B cell (primary cell): ENCODE measurements at regions not wholly inside any gene's neighbourhood (a gene's known extent, or its start where the extent isn't known, plus 50 kb on each side); places are given as distances from the start of the nearest gene placed in this dataset.

Source experiments
- ATAC-seq: fragments of 200-7000 bp; cut with Tn5 transposase; one replicate; pipeline ENCODE4 v1.10.0; 2021; ENCODE audit warnings: low read depth, mild to moderate bottlenecking, moderate number of reproducible peaks, moderate library complexity
- CTCF ChIA-PET: fragments of 350-600 bp; sonication (Branson Sonifier 250); formaldehyde crosslinking; loops from one replicate; lab custom pipeline; 2021; ENCODE audit warnings: antibody characterized with exemption, inconsistent platforms; lab: Charles Lee
- POLR2A ChIA-PET: fragments of 350-600 bp; sonication (Branson Sonifier 250); formaldehyde crosslinking; loops from one replicate; lab custom pipeline; 2021; ENCODE audit warnings: antibody characterized with exemption; lab: Charles Lee
- DNase-seq: peaks from one replicate; pipeline ENCODE4 v3.0.0; 2013
- H2AFZ ChIP-seq: 2 replicates; pipeline ENCODE4 v1.6.1; 2012; ENCODE audit warnings: mild to moderate bottlenecking, low read depth, low read length; ENCODE audit not compliant: insufficient read depth, poor library complexity, severe bottlenecking
- H3K27ac ChIP-seq, 2 donors: 1 replicate in 1 of 2; 2 replicates in 1 of 2; pipeline ENCODE4 v1.5.1; 2012 to 2013; ENCODE audit warnings: low read length in 2 of 2, mild to moderate bottlenecking in 2 of 2, moderate library complexity in 1 of 2
- H3K27me3 ChIP-seq, 4 experiments: fragments of 200-600 bp in 1 of 4; sonication (generic) in 1 of 4; replicated peaks in 1 of 4; 1 replicate in 2 of 4; 2 replicates in 2 of 4; pipeline versions ENCODE4 v1.6.1 to v1.7.0; 2013 to 2016; ENCODE audit warnings: low read length in 3 of 4, mild to moderate bottlenecking in 2 of 4, mixed read lengths in 1 of 4, moderate library complexity in 1 of 4; ENCODE audit not compliant: insufficient read depth in 4 of 4, control insufficient read depth in 3 of 4; ENCODE audit errors: control extremely low read depth in 1 of 4
- H3K36me3 ChIP-seq, 2 experiments: replicated peaks in 1 of 2; 1 replicate in 1 of 2; 2 replicates in 1 of 2; pipeline versions ENCODE4 v1.6.1 to v1.7.1; 2013; ENCODE audit warnings: low read length in 1 of 2; ENCODE audit not compliant: insufficient read depth in 2 of 2, control insufficient read depth in 1 of 2; ENCODE audit errors: control extremely low read depth in 1 of 2, extremely low read depth in 1 of 2
- H3K4me1 ChIP-seq, 2 donors: fragments of 200-600 bp in 1 of 2; sonication (generic) in 1 of 2; 1 replicate in 1 of 2; 2 replicates in 1 of 2; pipeline versions ENCODE4 v1.5.1 to v1.6.1; 2013 to 2017; ENCODE audit warnings: low read length in 2 of 2; ENCODE audit not compliant: control insufficient read depth in 2 of 2, insufficient read depth in 2 of 2
- H3K4me2 ChIP-seq: replicated peaks from 2 replicates; pipeline ENCODE3; 2012; ENCODE audit warnings: mild to moderate bottlenecking, low read depth, low read length; ENCODE audit not compliant: poor library complexity, severe bottlenecking
- H3K4me3 ChIP-seq, 5 experiments: fragments of 200-600 bp in 1 of 5; sonication (generic) in 1 of 5; 1 replicate in 3 of 5; 2 replicates in 2 of 5; pipeline versions ENCODE4 v1.5.1 to v1.7.0; 2011 to 2016; ENCODE audit warnings: low read length in 4 of 5, mild to moderate bottlenecking in 4 of 5, low read depth in 2 of 5, control low read depth in 1 of 5, moderate library complexity in 1 of 5; ENCODE audit not compliant: insufficient read depth in 1 of 5; ENCODE audit errors: control extremely low read depth in 1 of 5, extremely low read depth in 1 of 5
- H3K79me2 ChIP-seq: fragments of 200-600 bp; sonication (generic); one replicate; pipeline ENCODE4 v1.6.0; 2016; ENCODE audit warnings: low read length; ENCODE audit not compliant: control insufficient read depth, insufficient read depth
- H3K9ac ChIP-seq: fragments of 200-600 bp; sonication (generic); 2 replicates; pipeline ENCODE4 v1.6.1; 2017; ENCODE audit warnings: mild to moderate bottlenecking, low read length, moderate library complexity
- H3K9me3 ChIP-seq, 3 donors: one replicate each; pipeline versions ENCODE4 v1.6.1 to v1.7.1; 2013; ENCODE audit warnings: low read length in 2 of 3; ENCODE audit not compliant: control insufficient read depth in 2 of 3, insufficient read depth in 1 of 3; ENCODE audit errors: control extremely low read depth in 1 of 3
- H4K20me1 ChIP-seq: 2 replicates; pipeline ENCODE4 v1.6.0; 2012; ENCODE audit warnings: mild to moderate bottlenecking, low read length; ENCODE audit not compliant: insufficient read depth, control insufficient read depth, poor library complexity, severe bottlenecking
- H3K27ac Mint-ChIP-seq: one replicate; pipeline ENCODE4 v1.8.0; 2021; ENCODE audit warnings: mixed read lengths
- H3K27me3 Mint-ChIP-seq: one replicate; pipeline ENCODE4 v1.8.0; 2021; ENCODE audit warnings: mixed read lengths
- H3K4me1 Mint-ChIP-seq: one replicate; pipeline ENCODE4 v1.8.0; 2021; ENCODE audit warnings: mixed read lengths
- H3K4me3 Mint-ChIP-seq: one replicate; pipeline ENCODE4 v1.8.0; 2021; ENCODE audit warnings: mixed read lengths
- H3K9me3 Mint-ChIP-seq: one replicate; pipeline ENCODE4 v1.8.0; 2022; ENCODE audit warnings: mixed read lengths; ENCODE audit not compliant: insufficient read depth
- CTCF ChIP-seq: fragments of 200-600 bp; IDR thresholded peaks from one replicate; pipeline ENCODE4 v1.8.0; 2022; ENCODE audit warnings: antibody characterized with exemption, mild to moderate bottlenecking
- EZH2 ChIP-seq: IDR thresholded peaks from 2 replicates; pipeline ENCODE4 v1.6.1; 2012; ENCODE audit warnings: borderline replicate concordance, low read depth, mild to moderate bottlenecking, moderate library complexity, low read length; ENCODE audit not compliant: insufficient read depth, poor library complexity, severe bottlenecking
- WGBS: methylation state at CpG from one replicate; pipeline ENCODE4 v1.1.5; 2013; ENCODE audit warnings: missing lambda C conversion rate; ENCODE audit not compliant: insufficient coverage; 5-methylcytosine and 5-hydroxymethylcytosine counted together
- intact Hi-C: fragments of 100-400 bp; cut with micrococcal nuclease; formaldehyde crosslinking; loops from one replicate; pipeline ENCODE4 v1.10.0; 2022

- Histone ChIP-seq H3K4me3 (no peak overlapping the region), H3K27me3 (no peaks in the 10 kb centered on the region), H2AFZ (no peak overlapping the region), H3K9ac (no peak overlapping the region), H3K9me3 (peaks cover 4 to 7% (median 5%) of the 10 kb centered on the region in 3 donors), H3K79me2 (no peaks in the 10 kb centered on the region), H3K36me3 (no peaks in the 10 kb centered on the region), H4K20me1 (no peaks in the 10 kb centered on the region), H3K27ac (no peak overlapping the region), H3K4me1 (no peaks in the 10 kb centered on the region), H3K4me2 (no peak overlapping the region)
- H3K4me3 Mint-ChIP-seq: no peak overlapping the region
- no peak for TF ChIP-seq CTCF
- ATAC-seq: no peak
- H3K27me3 Mint-ChIP-seq: no peaks in the 10 kb centered on the region
- H3K27ac Mint-ChIP-seq: no peak overlapping the region
- intact Hi-C loops: no loop called here
- ChIA-PET POLR2A (no interaction called here), CTCF (no interaction called here)
- DNase-seq: no peak
- no peaks in the 10 kb centered on the region for H3K4me1 Mint-ChIP-seq
- H3K9me3 Mint-ChIP-seq: peaks cover 10% of the 10 kb centered on the region
- no CpG with 5 or more reads among the region's 1 CpG for WGBS
Measured at GRCh38 chr14:85050180-85050579, 479.8 kb upstream of the FLRT2 start.

GRCh38 chr14:85052646-85053045 is 477.3 kb upstream of the FLRT2 start:
- ChIA-PET CTCF (no interaction called here), POLR2A (no interaction called here)
- TF ChIP-seq CTCF: no peak
- TF ChIP-seq EZH2: no peak
- Histone ChIP-seq H4K20me1 (no peaks in the 10 kb centered on the region), H3K27ac (no peak overlapping the region), H3K79me2 (no peaks in the 10 kb centered on the region), H2AFZ (no peak overlapping the region), H3K9ac (no peak overlapping the region), H3K27me3 (no peaks in the 10 kb centered on the region), H3K4me3 (no peak overlapping the region), H3K9me3 (peaks cover 4 to 7% (median 5%) of the 10 kb centered on the region in 3 donors), H3K36me3 (no peaks in the 10 kb centered on the region), H3K4me1 (no peaks in the 10 kb centered on the region), H3K4me2 (no peak overlapping the region)
- no peak overlapping the region for H3K4me3 Mint-ChIP-seq
- DNase-seq: no peak
- H3K27me3 Mint-ChIP-seq: no peaks in the 10 kb centered on the region
- H3K4me1 Mint-ChIP-seq: no peaks in the 10 kb centered on the region
- no peak for ATAC-seq
- H3K27ac Mint-ChIP-seq: no peak overlapping the region
- no CpG with 5 or more reads among the region's 2 CpGs for WGBS
- H3K9me3 Mint-ChIP-seq: peaks cover 12% of the 10 kb centered on the region
- intact Hi-C loops: no loop called here
